Effector memory CD8-positive, alpha-beta T cell (primary cell): ENCODE measurements at regions not wholly inside any gene's neighbourhood (a gene's known extent, or its start where the extent isn't known, plus 50 kb on each side); places are given as distances from the start of the nearest gene placed in this dataset.

Experiments used
- ATAC-seq: fragments of 150-1000 bp; cut with Tn5 transposase; replicated peaks from 2 replicates; pipeline ENCODE4 v1.10.0; 2021; ENCODE audit warnings: mild to moderate bottlenecking, moderate library complexity
- DNase-seq, 3 experiments: peaks; one replicate each; pipeline ENCODE4 v3.0.0; 2021
- H3K27ac Mint-ChIP-seq, 2 donors: one replicate each; pipeline ENCODE4 v1.8.0; 2022; ENCODE audit warnings: mild to moderate bottlenecking in 2 of 2, mixed read lengths in 2 of 2, moderate library complexity in 2 of 2
- H3K27me3 Mint-ChIP-seq, 2 donors: one replicate each; pipeline ENCODE4 v1.8.0; 2022; ENCODE audit warnings: mixed read lengths in 2 of 2
- H3K36me3 Mint-ChIP-seq: one replicate; pipeline ENCODE4 v1.8.0; 2022; ENCODE audit warnings: mild to moderate bottlenecking, moderate library complexity, mixed read lengths; ENCODE audit not compliant: insufficient read depth
- H3K4me1 Mint-ChIP-seq, 2 donors: one replicate each; pipeline ENCODE4 v1.8.0; 2022; ENCODE audit warnings: low read depth in 2 of 2, mixed read lengths in 2 of 2
- H3K4me3 Mint-ChIP-seq, 2 donors: one replicate each; pipeline ENCODE4 v1.8.0; 2022; ENCODE audit warnings: mild to moderate bottlenecking in 2 of 2, mixed read lengths in 2 of 2, moderate library complexity in 2 of 2
- H3K9me3 Mint-ChIP-seq, 2 donors: one replicate each; pipeline ENCODE4 v1.8.0; 2022; ENCODE audit warnings: mixed read lengths in 2 of 2

- DNase-seq, result no peak
- H3K27ac Mint-ChIP-seq, result no peak overlapping the region
- no peaks in the 10 kb centered on the region for H3K36me3 Mint-ChIP-seq
Observed at GRCh38 chr15:96268442-96269204, 61.9 kb upstream of the NR2F2 start.

GRCh38 chr15:96270581-96271172, 59.8 kb upstream of the NR2F2 start:
- no peak overlapping the region for H3K4me3 Mint-ChIP-seq
- H3K36me3 Mint-ChIP-seq, result no peaks in the 10 kb centered on the region
- DNase-seq, result no peak

More at GRCh38 chr15:96268442-96269204, 61.9 kb upstream of the NR2F2 start:
- H3K27me3 Mint-ChIP-seq, result peaks cover 0 to 28% of the 10 kb centered on the region in 2 donors
- H3K4me3 Mint-ChIP-seq, result no peak overlapping the region
- H3K4me1 Mint-ChIP-seq, result no peaks in the 10 kb centered on the region
- ATAC-seq, result no peak
- H3K9me3 Mint-ChIP-seq, result no peaks in the 10 kb centered on the region

GRCh38 chr15:96272427-96272826, 58.1 kb upstream of the NR2F2 start:
- Mint-ChIP-seq H3K27ac (no peak overlapping the region), H3K4me3 (no peak overlapping the region), H3K27me3 (peaks cover 0 to 22% of the 10 kb centered on the region in 2 donors), H3K36me3 (no peaks in the 10 kb centered on the region), H3K9me3 (no peaks in the 10 kb centered on the region), H3K4me1 (no peaks in the 10 kb centered on the region)
- ATAC-seq (no peak), DNase-seq (no peak)

More at GRCh38 chr15:96270581-96271172, 59.8 kb upstream of the NR2F2 start:
- no peak overlapping the region for H3K27ac Mint-ChIP-seq
- H3K4me1 Mint-ChIP-seq, result no peaks in the 10 kb centered on the region
- no peaks in the 10 kb centered on the region for H3K9me3 Mint-ChIP-seq
- H3K27me3 Mint-ChIP-seq, result peaks cover 0 to 26% of the 10 kb centered on the region in 2 donors
- no peak for ATAC-seq

- no peak overlapping the region for H3K27ac Mint-ChIP-seq
- H3K27me3 Mint-ChIP-seq, result peaks cover 0 to 25% of the 10 kb centered on the region in 2 donors
- H3K4me1 Mint-ChIP-seq, result no peaks in the 10 kb centered on the region
- H3K4me3 Mint-ChIP-seq, result no peak overlapping the region
- H3K9me3 Mint-ChIP-seq, result peaks cover 0 to 3% of the 10 kb centered on the region in 2 donors
- DNase-seq (no peak), ATAC-seq (no peak)
- H3K36me3 Mint-ChIP-seq, result no peaks in the 10 kb centered on the region
Observed at GRCh38 chr15:96273317-96274086, 57.0 kb upstream of the NR2F2 start.

- ATAC-seq, result no peak
- Mint-ChIP-seq H3K4me1 (no peaks in the 10 kb centered on the region), H3K27ac (no peak overlapping the region), H3K36me3 (no peaks in the 10 kb centered on the region), H3K9me3 (peaks cover 0 to 3% of the 10 kb centered on the region in 2 donors), H3K4me3 (no peak overlapping the region), H3K27me3 (peaks cover 0 to 20% of the 10 kb centered on the region in 2 donors)
- no peak for DNase-seq
Observed at GRCh38 chr15:96274087-96274440, 56.4 kb upstream of the NR2F2 start.

GRCh38 chr15:96274698-96275097, 55.8 kb upstream of the NR2F2 start:
- Mint-ChIP-seq H3K4me3 (no peak overlapping the region), H3K36me3 (no peaks in the 10 kb centered on the region), H3K9me3 (peaks cover 0 to 3% of the 10 kb centered on the region in 2 donors), H3K27ac (no peak overlapping the region), H3K4me1 (no peaks in the 10 kb centered on the region), H3K27me3 (peaks cover 0 to 19% of the 10 kb centered on the region in 2 donors)
- ATAC-seq (no peak), DNase-seq (no peak)

- Mint-ChIP-seq H3K27ac (no peak overlapping the region), H3K27me3 (peaks cover 0 to 19% of the 10 kb centered on the region in 2 donors), H3K9me3 (peaks cover 0 to 4% of the 10 kb centered on the region in 2 donors), H3K4me3 (no peak overlapping the region), H3K36me3 (no peaks in the 10 kb centered on the region), H3K4me1 (no peaks in the 10 kb centered on the region)
- no peak for ATAC-seq
- no peak for DNase-seq
Observed at GRCh38 chr15:96276438-96277210, 53.9 kb upstream of the NR2F2 start.
